Breast epithelium (tissue), 4 donors: ENCODE measurements at regions not wholly inside any gene's neighbourhood (a gene's known extent, or its start where the extent isn't known, plus 50 kb on each side); places are given as distances from the start of the nearest gene placed in this dataset.
"Not testable (repeated sequence)": the region's sequence is repeated elsewhere in the genome, so short reads cannot be mapped to it uniquely, and the experiment has no call there.

Source experiments
- DNase-seq, 2 donors: peaks; one replicate each; pipeline ENCODE4 v3.0.0-alpha.2; 2019; ENCODE audit warnings: low spot score in 2 of 2
- H3K27ac ChIP-seq, 2 donors: fragments of 200-600 bp; sonication (generic) in 1 of 2; one replicate each; pipeline ENCODE4 v1.5.1; 2016 to 2019; ENCODE audit warnings: mild to moderate bottlenecking in 1 of 2
- H3K27me3 ChIP-seq, 2 donors: fragments of 200-600 bp; sonication (generic) in 1 of 2; one replicate each; pipeline versions ENCODE4 v1.5.1 to v1.6.0; 2017 to 2019; ENCODE audit warnings: control low read depth in 1 of 2, mild to moderate bottlenecking in 1 of 2
- H3K36me3 ChIP-seq: fragments of 200-600 bp; one replicate; pipeline ENCODE4 v1.5.1; 2019
- H3K4me1 ChIP-seq, 2 donors: fragments of 200-600 bp; sonication (generic); one replicate each; pipeline ENCODE4 v1.5.1; 2016 to 2019; ENCODE audit warnings: control low read depth in 1 of 2
- H3K4me3 ChIP-seq, 3 donors: fragments of 200-600 bp; sonication (generic); 1 replicate in 2 of 3; 2 replicates in 1 of 3; pipeline ENCODE4 v1.5.1; 2016 to 2019; ENCODE audit warnings: mild to moderate bottlenecking in 3 of 3, moderate library complexity in 2 of 3
- H3K9me3 ChIP-seq, 2 donors: fragments of 200-600 bp; sonication (generic) in 1 of 2; one replicate each; pipeline ENCODE4 v1.5.1; 2016 to 2019; ENCODE audit warnings: control low read depth in 1 of 2
- POLR2A ChIP-seq: fragments of 450-650 bp; IDR thresholded peaks from one replicate; pipeline ENCODE4 v1.6.1; 2016; ENCODE audit warnings: antibody characterized with exemption, mild to moderate bottlenecking, moderate library complexity
- POLR2AphosphoS5 ChIP-seq, 3 donors: sonication (generic); formaldehyde crosslinking; IDR thresholded peaks; one replicate each; pipeline ENCODE4 v1.6.1; 2017; ENCODE audit warnings: antibody characterized with exemption in 3 of 3
- intact Hi-C: fragments of 100-400 bp; cut with DNase I; formaldehyde crosslinking; loops from one replicate; pipeline ENCODE4 v1.15.1; 2023; ENCODE audit warnings: low total_unique reads
- TF ChIP-seq, protein P1 (sequence below), 3 donors: fragments of 450-650 bp; IDR thresholded peaks; one replicate each; pipeline ENCODE4 v1.5.1; 2016 to 2017; ENCODE audit warnings: antibody characterized with exemption in 3 of 3, mild to moderate bottlenecking in 3 of 3, moderate library complexity in 3 of 3

DNA sequence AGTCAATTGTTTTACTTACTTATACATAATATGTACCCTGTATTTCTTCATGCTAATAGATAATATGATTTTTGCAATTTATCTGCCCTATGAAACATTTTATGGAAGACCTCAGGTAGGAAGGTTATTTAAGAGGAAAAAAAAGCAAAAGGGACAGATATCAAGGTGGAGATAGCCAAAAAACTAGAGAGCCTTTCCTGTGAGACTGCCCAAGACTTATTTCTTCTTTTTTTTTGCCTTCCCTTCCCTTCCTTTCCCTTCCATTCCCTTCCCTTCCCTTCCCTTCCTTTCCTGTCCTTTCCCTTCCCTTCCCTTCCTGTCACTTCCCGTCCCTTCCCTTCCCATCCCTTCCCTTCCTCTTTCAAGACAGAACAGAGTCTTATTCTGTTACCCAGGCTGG lies 80.6 kb upstream of the HMCN1 start:
- TF ChIP-seq POLR2A = no peak
- TF ChIP-seq, protein P1, sequence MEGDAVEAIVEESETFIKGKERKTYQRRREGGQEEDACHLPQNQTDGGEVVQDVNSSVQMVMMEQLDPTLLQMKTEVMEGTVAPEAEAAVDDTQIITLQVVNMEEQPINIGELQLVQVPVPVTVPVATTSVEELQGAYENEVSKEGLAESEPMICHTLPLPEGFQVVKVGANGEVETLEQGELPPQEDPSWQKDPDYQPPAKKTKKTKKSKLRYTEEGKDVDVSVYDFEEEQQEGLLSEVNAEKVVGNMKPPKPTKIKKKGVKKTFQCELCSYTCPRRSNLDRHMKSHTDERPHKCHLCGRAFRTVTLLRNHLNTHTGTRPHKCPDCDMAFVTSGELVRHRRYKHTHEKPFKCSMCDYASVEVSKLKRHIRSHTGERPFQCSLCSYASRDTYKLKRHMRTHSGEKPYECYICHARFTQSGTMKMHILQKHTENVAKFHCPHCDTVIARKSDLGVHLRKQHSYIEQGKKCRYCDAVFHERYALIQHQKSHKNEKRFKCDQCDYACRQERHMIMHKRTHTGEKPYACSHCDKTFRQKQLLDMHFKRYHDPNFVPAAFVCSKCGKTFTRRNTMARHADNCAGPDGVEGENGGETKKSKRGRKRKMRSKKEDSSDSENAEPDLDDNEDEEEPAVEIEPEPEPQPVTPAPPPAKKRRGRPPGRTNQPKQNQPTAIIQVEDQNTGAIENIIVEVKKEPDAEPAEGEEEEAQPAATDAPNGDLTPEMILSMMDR (IDR thresholded peaks at IDR 0.05) = no peak
- TF ChIP-seq POLR2AphosphoS5 (IDR thresholded peaks at IDR 0.05) = no peak
- Histone ChIP-seq H3K4me1 (no peaks in the 10 kb centered on the region), H3K9me3 (peaks cover 0 to 4% of the 10 kb centered on the region in 2 donors), H3K36me3 (no peaks in the 10 kb centered on the region), H3K4me3 (no peak overlapping the region), H3K27ac (no peak overlapping the region), H3K27me3 (no peaks in the 10 kb centered on the region)
- DNase-seq = no peak
- intact Hi-C loops = no loop called here

DNA sequence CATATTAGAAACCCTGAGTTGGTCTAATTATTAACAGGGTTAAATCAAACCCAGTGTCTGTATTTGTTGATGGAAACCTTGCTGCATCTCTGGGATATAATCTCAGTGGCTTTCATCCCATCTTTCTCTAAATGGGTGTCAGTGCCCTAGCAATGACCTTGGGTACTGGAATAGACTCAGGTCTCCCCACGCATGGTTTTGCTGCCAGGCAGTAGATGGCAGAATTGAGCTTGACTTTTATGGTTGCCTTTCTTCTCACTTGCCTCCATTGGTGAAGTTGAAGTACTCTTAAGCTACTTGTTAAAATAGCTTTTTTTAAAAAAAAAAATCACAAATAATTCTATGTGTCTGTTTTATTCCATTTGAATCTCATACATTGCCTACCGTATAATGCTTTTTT lies 81.8 kb upstream of the HMCN1 start:
- Histone ChIP-seq H3K9me3 (peaks cover 0 to 4% of the 10 kb centered on the region in 2 donors), H3K4me1 (no peaks in the 10 kb centered on the region), H3K27me3 (no peaks in the 10 kb centered on the region), H3K36me3 (no peaks in the 10 kb centered on the region), H3K27ac (no peak overlapping the region), H3K4me3 (no peak overlapping the region)
- intact Hi-C loops = no loop called here
- no peak for DNase-seq
- TF ChIP-seq POLR2A (no peak), POLR2AphosphoS5 (IDR thresholded peaks at IDR 0.05) (no peak)
- TF ChIP-seq, protein P1 (IDR thresholded peaks at IDR 0.05) = no peak

DNA sequence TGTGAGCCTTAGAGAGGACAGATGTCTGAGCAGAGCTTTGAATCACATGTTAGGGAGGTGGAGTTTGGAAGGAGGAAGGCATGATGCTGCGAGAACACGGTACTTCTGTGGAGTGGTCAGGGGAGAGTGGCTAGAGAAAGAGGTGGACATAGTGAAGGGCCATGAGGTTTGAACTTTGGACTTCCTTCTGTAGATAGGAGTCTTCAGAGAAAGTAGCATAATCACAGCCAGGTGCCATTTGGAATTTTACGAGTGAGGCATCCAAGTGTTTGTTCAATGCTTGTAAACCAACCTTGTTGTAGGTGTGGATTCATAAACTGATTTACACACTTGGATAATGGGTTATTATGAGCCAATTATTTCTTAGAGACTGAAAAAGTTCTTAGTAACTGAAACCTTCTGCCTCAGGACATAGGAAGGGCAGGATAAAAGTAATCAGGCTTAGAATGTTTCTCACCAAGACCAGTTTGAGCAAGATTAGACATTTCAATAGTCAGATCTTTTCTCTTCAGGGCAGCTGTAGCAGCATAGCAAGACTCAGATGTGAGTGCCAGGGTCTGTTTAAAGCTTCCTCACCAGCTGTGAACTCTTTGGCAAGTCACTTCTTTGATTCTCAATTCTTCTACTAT lies 83.5 kb upstream of the HMCN1 start:
- no peak for DNase-seq
- H3K4me1 ChIP-seq = peaks cover 0 to 8% of the 10 kb centered on the region in 2 donors
- H3K27me3 ChIP-seq = no peaks in the 10 kb centered on the region
- H3K9me3 ChIP-seq = peaks cover 0 to 4% of the 10 kb centered on the region in 2 donors
- intact Hi-C loops = no loop called here
- no peaks in the 10 kb centered on the region for H3K36me3 ChIP-seq
- H3K4me3 ChIP-seq = no peak overlapping the region
- no peak overlapping the region for H3K27ac ChIP-seq
- TF ChIP-seq POLR2AphosphoS5 (IDR thresholded peaks at IDR 0.05) = no peak
- TF ChIP-seq POLR2A = no peak
- TF ChIP-seq, protein P1 (IDR thresholded peaks at IDR 0.05) = no peak

DNA sequence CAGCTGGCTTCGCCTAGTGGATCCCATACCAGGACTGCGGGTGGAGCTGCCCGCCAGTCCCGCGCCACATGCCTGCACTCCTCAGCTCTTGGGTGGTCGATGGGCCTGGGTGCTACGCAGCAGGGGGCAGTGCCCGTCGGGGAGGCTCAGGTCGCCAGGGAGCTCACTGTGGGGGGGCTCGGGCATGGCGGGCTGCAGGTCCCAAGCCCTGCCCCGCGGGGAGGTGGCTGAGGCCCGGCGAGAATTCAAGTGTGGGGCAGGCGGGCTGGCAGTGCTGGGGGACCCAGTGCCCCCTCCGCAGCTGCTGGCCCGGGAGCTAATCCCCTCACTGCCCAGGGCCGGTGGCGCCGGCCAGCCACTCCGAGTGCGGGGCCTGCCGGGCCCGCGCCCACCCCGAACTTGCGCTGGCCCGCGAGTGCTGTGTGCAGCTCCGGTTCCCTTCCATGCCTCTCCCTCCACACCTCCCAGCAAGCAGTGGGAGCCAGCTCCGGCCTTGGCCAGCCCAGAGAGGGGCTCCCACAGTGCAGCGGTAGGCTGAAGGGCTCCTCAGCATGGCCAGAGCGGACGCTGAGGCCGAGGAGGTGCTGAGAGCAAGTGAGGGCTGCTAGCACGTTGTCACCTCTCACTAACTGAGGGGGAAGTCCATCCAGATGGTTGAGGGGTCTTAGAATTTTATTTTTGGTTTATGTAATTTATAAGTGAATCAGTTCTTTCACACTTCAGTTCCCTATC lies 85.2 kb upstream of the HMCN1 start:
- Histone ChIP-seq H3K9me3 (peaks cover 0 to 4% of the 10 kb centered on the region in 2 donors), H3K4me1 (peaks cover 0 to 8% of the 10 kb centered on the region in 2 donors), H3K36me3 (no peaks in the 10 kb centered on the region), H3K27me3 (no peaks in the 10 kb centered on the region), H3K27ac (no peak overlapping the region), H3K4me3 (no peak overlapping the region)
- intact Hi-C loops = no loop called here
- no peak for TF ChIP-seq POLR2AphosphoS5 (IDR thresholded peaks at IDR 0.05)
- TF ChIP-seq, protein P1 (IDR thresholded peaks at IDR 0.05) = no peak
- TF ChIP-seq POLR2A = no peak
- DNase-seq = no peak

DNA sequence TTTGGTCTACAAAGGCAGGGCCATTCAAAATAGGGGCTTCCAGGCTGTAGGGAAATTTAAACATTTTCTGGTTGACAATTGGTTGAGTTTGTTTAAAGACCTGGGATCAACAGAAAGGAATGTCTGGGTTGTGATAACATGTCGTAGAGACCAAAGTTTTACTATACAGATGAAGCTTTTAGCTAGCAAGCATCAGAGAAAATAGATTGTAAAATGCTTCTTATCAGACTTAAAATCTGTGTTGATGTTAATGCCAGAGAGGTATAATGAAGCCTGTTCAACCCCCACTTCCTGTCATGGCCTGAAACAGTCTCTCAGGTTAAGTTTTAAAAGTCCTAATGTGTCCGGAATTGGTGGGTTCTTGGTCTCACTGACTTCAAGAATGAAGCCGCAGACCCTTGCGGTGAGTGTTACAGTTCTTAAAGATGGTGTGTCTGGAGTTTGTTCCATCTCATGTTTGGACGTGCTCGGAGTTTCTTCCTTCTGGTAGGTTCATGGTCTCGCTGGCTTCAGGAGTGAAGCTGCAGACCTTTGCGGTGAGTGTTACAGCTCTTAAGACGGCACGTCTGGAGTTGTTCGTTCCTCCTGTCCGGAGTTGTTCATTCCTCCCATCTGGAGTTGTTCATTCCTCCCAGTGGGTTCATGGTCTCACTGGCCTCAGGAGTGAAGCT lies 86.5 kb upstream of the HMCN1 start:
- DNase-seq, H3K27ac ChIP-seq, H3K9me3 ChIP-seq, H3K4me1 ChIP-seq, H3K4me3 ChIP-seq, H3K36me3 ChIP-seq, H3K27me3 ChIP-seq, intact Hi-C loops: not testable (repeated sequence)
